Loucy (cell line): ENCODE measurements at regions not wholly inside any gene's neighbourhood (a gene's known extent, or its start where the extent isn't known, plus 50 kb on each side); places are given as distances from the start of the nearest gene placed in this dataset.

Source experiments
- CTCF ChIP-seq: fragments of 200-600 bp; sonication (generic); conservative IDR thresholded peaks from 2 replicates; pipeline ENCODE4 v1.5.1; 2014; ENCODE audit warnings: mild to moderate bottlenecking, antibody characterized with exemption, low read length
- EZH2phosphoT487 ChIP-seq: fragments of 200-600 bp; IDR thresholded peaks from 2 replicates; pipeline ENCODE4 v1.6.1; 2018; ENCODE audit warnings: antibody characterized with exemption, mild to moderate bottlenecking, moderate library complexity, borderline replicate concordance

- TF ChIP-seq CTCF (no peak), EZH2phosphoT487 (no peak)
These were observed 236.6 kb upstream of the ANKRD50 start for GRCh38 chr4:124948976-124949597.
